ENCODE measurements at regions not wholly inside any gene's neighbourhood (a gene's known extent, or its start where the extent isn't known, plus 50 kb on each side); places are given as distances from the start of the nearest gene placed in this dataset.

GRCh38 chr9:10983251-10983650 is 370.4 kb upstream of the PTPRD start (continued):
- no peak for TF ChIP-seq ZNF639 (tag by site-specific recombination; IDR thresholded peaks at IDR 0.05)
- TF ChIP-seq MYNN (tag by site-specific recombination; IDR thresholded peaks at IDR 0.05; ENCODE audit: borderline replicate concordance), result no peak

GRCh38 chr9:10999646-11000045 is 386.8 kb upstream of the PTPRD start:
- H3K4me1 ChIP-seq (ENCODE audit: control insufficient read depth, insufficient read depth, low read length), result no peaks in the 10 kb centered on the region
- no peaks in the 10 kb centered on the region for H3K36me3 ChIP-seq (ENCODE audit: control insufficient read depth in 2 of 2, insufficient read depth in 1 of 2, low read length in 2 of 2)
- TF ChIP-seq KLF8 (tag by site-specific recombination; IDR thresholded peaks at IDR 0.05), result no peak
- no peak for TF ChIP-seq ZNF664 (tag by site-specific recombination; IDR thresholded peaks at IDR 0.05)
- TF ChIP-seq ELK4 (IDR thresholded peaks at IDR 0.05; ENCODE audit: borderline replicate concordance, low read depth, low read length), result no peak
- TF ChIP-seq ZNF692 (tag by site-specific recombination; IDR thresholded peaks at IDR 0.05), result no peak
- TF ChIP-seq YY2 (tag by site-specific recombination; IDR thresholded peaks at IDR 0.05), result no peak
- no peak for TF ChIP-seq ZNF16 (tag by site-specific recombination; IDR thresholded peaks at IDR 0.05; ENCODE audit: low read depth)
- TF ChIP-seq MYNN (tag by site-specific recombination; IDR thresholded peaks at IDR 0.05; ENCODE audit: borderline replicate concordance), result no peak
- TF ChIP-seq ZSCAN16 (tag by site-specific recombination; IDR thresholded peaks at IDR 0.05), result no peak
- no peak for TF ChIP-seq GLIS2 (tag by site-specific recombination; IDR thresholded peaks at IDR 0.05)
- no peak for TF ChIP-seq ZNF155 (tag by site-specific recombination; IDR thresholded peaks at IDR 0.05)
- no peak for TF ChIP-seq PRDM4 (tag by site-specific recombination; IDR thresholded peaks at IDR 0.05)
- no peak for TF ChIP-seq GLI4 (tag by site-specific recombination; IDR thresholded peaks at IDR 0.05)
- ChIA-PET CTCF (no interaction called here), POLR2A (no interaction called here)
- H3K4me3 ChIP-seq (ENCODE audit: low read depth, low read length), result no peak overlapping the region
- no peaks in the 10 kb centered on the region for H3K9me3 ChIP-seq (ENCODE audit: control insufficient read depth, insufficient read depth, low read depth, low read length)
- H3K27ac ChIP-seq (ENCODE audit: extremely low read depth, low read depth, low read length), result no peak overlapping the region

- Histone ChIP-seq H3K4me1 (ENCODE audit: control insufficient read depth, insufficient read depth, low read length) (no peaks in the 10 kb centered on the region), H3K9me3 (ENCODE audit: control insufficient read depth, insufficient read depth, low read depth, low read length) (no peaks in the 10 kb centered on the region), H3K27ac (ENCODE audit: extremely low read depth, low read depth, low read length) (no peak overlapping the region), H3K36me3 (ENCODE audit: control insufficient read depth in 2 of 2, insufficient read depth in 1 of 2, low read length in 2 of 2) (no peaks in the 10 kb centered on the region), H3K4me3 (ENCODE audit: low read depth, low read length) (no peak overlapping the region)
- CTCF ChIA-PET, result no interaction called here
- POLR2A ChIA-PET, result no interaction called here
- TF ChIP-seq ZNF311 (tag by site-specific recombination; IDR thresholded peaks at IDR 0.05; ENCODE audit: borderline replicate concordance) (no peak), ZNF133 (tag by site-specific recombination; IDR thresholded peaks at IDR 0.05) (no peak), ZIC2 (tag by site-specific recombination; IDR thresholded peaks at IDR 0.05) (no peak), ZNF211 (tag by site-specific recombination; IDR thresholded peaks at IDR 0.05; ENCODE audit: low read depth) (no peak), ZNF660 (tag by site-specific recombination; IDR thresholded peaks at IDR 0.05) (no peak), ZNF362 (tag by site-specific recombination; IDR thresholded peaks at IDR 0.05) (no peak), ZNF394 (tag by site-specific recombination; IDR thresholded peaks at IDR 0.05; ENCODE audit: borderline replicate concordance) (no peak), REPIN1 (tag by site-specific recombination; IDR thresholded peaks at IDR 0.05; ENCODE audit: low read depth) (no peak), ZNF768 (tag by site-specific recombination; IDR thresholded peaks at IDR 0.05) (no peak), YY2 (tag by site-specific recombination; IDR thresholded peaks at IDR 0.05) (no peak), KLF16 (tag by site-specific recombination; IDR thresholded peaks at IDR 0.05) (no peak), ZNF830 (tag by site-specific recombination; IDR thresholded peaks at IDR 0.05; ENCODE audit: low read depth) (no peak), EGR2 (tag by site-specific recombination; IDR thresholded peaks at IDR 0.05; ENCODE audit: low read depth) (no peak), ZNF48 (tag by site-specific recombination; IDR thresholded peaks at IDR 0.05) (no peak), ZNF670 (tag by site-specific recombination; IDR thresholded peaks at IDR 0.05; ENCODE audit: low read depth) (no peak), ZNF223 (tag by site-specific recombination; IDR thresholded peaks at IDR 0.05) (no peak)
These were observed 388.7 kb upstream of the PTPRD start for GRCh38 chr9:11001546-11001945.

Measured in HEK293 (cell line).